HG03520 (cell line): ENCODE measurements at regions not wholly inside any gene's neighbourhood (a gene's known extent, or its start where the extent isn't known, plus 50 kb on each side); places are given as distances from the start of the nearest gene placed in this dataset.

ENCODE experiments used
- ATAC-seq: cut with Tn5 transposase; IDR thresholded peaks from one replicate; pipeline ENCODE4 v1.9.1; 2021; ENCODE audit warnings: mild to moderate bottlenecking, moderate library complexity; ENCODE audit not compliant: unreplicated experiment

DNA sequence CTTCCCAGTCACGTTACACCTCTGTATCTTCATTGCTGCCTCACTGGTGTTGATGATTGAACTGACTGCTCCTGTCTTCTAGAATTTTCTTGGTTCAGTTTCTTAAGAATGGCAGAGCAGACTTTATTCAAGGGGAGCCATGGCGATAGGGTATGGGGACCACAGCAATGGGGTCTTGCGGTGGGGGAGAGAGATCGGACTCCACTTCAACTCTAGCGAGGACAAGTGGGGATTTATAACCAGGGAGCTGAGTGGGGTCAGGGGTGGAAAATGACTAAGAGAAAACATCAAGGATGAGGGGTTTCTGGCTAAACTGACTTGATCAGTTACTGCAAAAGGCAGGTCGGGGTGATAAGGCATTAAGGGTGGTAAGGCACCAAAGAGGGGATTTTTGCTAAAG is 156.4 kb downstream of the CD83 start:
- ATAC-seq = no peak

DNA sequence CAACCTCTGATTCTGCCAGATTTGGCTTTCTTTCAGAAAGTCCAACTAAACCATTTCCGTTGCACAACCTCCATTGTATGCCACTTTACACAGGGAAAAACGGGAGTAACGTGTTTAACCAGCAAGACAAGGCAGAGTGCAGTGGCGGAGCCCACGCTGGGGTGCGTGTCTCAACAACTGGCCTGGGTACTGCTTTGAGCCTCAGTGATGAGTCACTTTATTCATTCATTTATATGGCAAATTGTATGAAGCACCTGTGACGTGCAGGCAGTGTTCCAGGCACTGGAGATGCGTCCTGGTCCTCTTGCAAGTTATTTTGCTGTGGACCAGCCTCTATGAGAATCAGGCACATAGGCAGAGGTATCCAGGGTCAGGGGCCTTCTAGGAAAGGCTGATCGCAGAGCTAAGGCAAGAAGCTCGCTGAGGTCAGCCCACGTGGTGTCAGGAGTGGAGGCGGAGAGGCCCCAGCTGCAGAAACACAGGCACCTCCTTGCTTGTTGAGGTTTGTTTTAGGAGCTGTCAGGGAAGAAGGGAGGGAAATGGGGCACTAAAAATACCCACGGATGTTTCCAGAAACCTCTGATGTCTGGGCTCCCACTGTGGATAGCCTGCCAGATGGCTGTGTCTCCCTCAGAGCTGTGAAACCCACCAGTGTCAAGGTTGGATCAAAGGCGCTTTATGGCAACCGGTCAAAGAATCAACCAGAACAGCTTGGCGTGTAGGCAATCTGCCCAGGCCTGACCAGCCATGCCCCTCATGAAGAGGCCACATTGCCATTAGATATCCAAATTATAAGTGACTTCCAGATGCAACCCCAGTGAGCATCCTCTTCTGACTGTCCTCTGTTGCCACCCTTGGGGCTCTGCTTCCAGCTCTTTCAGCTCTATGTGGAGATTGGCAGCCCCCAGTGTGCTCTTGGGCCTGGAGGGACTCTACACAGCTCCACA is 157.2 kb downstream of the CD83 start:
- no peak for ATAC-seq

DNA sequence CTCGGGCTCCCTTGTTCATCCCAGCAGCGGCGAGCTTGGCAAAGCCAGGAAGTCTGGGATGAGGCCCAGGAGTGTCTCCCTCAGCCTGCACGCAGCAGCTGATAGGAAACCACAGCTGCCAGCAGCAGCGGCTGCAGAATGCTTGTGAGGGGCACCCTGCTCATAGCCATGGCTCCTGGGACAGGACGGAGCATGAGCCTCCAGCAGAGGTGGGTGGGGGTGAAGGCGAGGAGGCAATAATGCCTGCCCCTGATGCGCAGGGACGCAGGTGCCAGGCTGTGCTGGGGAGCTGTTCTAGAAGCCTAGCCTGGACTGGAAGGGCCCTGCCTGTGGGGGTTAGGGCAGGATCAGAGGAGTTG is 157.9 kb downstream of the CD83 start:
- no peak for ATAC-seq

DNA sequence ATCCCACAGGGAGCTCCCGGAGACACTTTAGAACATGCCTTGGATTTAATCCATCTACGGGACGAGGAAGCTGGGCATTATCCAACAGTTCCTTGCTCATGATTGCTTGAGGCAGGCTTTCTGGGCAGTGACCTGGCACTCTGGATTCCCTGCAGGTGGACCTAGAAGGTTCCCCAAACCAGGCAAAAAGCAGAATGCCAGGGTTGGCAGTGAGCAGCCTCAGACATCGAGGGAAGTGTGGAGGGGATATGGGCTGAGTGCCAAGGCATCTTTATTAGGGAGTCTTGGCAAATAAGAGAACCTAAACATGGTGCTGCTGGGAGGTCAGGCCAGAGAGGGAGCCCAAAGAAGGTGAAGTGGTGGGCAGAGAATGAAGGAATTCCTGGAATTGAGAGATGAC is 158.5 kb downstream of the CD83 start:
- ATAC-seq = no peak

DNA sequence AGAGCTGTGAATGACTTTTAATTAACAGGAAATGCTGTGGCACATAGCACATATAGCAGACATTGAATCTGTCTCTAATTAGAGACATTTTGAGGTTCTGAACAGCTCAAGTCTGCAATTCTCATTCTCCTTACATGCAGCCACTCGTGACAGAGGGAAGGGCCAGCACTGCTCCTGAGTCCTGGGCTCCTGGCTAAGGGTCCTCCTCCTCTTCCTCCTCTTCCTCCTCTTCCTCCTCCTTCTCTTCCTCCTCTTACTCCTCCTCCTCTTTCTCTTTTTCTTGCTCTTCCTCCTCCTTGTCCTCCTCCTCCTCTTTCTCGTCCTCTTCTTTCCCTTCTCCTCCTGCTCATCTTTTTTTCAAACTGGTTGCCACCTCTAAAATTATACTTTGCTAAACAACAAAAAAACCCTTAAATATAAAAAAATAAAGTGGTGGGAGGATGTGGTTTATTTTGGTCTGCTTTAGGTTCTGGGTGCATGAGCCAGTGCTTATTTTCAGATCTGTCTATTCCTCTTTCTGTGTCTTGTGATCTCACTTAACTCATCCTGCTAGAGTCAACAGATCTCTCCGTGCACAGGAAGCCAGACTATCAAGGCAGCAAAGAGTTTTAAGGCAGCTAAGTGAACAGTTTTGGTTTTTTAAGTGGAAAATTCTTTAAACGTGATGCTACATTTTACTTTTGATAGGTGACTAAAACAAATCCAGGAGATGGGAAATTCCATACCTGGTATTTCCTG is 159.3 kb downstream of the CD83 start:
- ATAC-seq = peak; percentile 82

DNA sequence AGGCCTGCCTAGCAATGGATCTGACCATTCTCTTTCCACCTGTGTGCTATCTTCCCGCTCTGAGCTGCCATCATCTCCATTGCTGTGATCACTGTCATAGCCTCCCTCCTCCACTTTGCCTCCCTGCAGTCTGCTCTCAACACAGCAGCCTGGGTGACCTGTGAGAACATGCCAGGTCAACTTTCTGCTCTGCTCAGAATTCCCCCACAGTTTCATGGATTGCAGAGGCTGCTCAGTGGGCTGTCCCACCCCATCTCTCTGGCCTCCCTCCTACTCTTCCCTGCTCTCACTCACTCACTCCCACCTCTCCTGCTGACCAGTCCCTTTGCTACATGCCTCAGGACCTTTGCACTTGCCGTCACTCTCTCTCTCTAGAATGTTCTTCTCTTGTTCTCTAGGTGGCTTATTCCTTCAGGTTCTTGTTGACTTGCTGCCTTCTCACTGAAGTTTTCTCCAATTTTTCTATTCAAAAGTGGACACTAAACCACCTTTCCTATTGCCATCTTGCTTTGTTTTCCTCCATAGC is 159.9 kb downstream of the CD83 start:
- ATAC-seq = no peak

DNA sequence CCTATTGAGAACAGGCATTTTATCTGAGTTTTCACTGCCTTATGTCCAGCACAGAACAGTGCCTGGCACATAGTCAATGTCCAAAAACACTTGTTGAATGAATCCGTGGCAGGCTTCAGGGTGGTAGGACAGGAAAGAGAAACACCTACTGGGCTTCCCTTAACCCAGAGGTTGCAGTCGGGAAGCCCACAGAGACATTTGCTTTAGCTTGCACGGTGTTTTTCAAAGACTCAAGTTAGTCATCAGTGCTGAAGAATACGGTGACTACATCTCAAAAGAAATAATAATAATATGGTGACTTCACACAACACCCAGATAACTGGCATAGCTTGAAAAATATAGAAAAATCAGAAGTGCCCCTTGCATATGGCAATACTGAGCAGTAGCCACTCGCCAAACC is 160.4 kb downstream of the CD83 start:
- ATAC-seq = no peak

DNA sequence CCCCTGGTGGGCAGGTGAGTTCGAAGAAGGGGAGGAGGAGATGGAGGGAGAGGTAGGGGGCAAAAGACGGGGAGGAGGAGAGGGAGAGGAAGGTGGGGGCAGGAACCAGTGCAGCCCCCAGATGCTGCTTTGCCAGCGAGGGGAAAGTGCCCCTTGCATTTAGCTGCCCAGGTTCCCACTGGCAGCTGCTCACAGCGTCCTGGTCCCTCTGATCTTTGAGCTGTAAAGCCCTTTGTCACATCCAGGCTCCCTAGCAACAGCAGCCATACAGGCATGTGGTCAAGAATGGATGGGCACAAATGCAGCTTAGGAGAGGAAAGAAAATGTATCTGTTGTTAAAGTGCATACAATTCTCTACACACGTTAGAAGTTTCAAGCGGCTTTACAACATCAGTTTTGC is 160.9 kb downstream of the CD83 start:
- ATAC-seq = no peak

DNA sequence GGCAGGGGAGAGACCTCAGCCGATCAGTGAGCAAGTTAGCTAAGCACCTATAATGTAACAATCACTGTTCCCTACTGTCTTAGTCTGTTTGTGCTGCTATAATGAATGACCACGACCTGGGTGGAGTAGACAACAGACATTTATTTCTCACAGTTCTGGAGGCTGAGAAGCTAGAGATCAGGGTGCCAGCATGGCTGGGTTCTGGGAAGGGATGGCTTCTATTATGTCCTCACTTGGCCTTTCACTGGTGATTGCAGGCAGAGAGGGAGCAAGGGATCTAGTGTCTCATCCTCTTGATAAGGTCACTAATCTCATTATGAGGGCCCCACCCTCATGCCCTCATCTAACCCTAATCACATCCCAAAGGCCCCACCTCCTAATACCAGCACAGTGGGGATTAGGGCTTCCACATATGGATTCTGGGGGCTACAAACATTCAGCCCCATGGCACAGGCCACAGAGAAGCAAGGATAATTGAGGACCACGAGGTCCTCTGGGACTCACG is 162.5 kb downstream of the CD83 start:
- no peak for ATAC-seq

DNA sequence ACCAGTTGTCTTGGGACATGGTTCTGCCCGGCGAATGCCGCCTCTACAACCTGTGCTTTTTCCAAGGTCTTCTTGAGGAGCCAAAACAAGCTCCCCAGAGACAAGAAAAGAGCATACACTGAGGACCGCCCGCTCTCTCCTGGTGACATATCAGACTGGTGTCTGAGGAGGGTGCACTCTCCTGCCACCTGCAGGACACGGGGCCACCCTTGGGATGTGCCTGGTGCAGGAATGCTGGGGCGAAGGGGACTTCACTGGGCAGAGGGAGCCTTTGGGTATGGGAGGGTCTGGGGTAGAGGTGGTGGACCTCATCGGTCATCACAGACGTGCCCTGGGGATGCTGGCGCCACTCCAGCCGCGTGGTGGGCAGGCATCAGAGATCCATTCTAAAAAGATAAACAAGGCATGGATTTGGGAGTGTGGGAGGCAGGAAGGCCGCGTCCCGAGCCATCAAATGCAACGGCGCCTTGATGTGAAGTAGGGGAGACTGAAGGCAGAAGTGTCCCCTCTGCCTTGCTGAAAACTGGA is 163.3 kb downstream of the CD83 start:
- ATAC-seq = no peak

DNA sequence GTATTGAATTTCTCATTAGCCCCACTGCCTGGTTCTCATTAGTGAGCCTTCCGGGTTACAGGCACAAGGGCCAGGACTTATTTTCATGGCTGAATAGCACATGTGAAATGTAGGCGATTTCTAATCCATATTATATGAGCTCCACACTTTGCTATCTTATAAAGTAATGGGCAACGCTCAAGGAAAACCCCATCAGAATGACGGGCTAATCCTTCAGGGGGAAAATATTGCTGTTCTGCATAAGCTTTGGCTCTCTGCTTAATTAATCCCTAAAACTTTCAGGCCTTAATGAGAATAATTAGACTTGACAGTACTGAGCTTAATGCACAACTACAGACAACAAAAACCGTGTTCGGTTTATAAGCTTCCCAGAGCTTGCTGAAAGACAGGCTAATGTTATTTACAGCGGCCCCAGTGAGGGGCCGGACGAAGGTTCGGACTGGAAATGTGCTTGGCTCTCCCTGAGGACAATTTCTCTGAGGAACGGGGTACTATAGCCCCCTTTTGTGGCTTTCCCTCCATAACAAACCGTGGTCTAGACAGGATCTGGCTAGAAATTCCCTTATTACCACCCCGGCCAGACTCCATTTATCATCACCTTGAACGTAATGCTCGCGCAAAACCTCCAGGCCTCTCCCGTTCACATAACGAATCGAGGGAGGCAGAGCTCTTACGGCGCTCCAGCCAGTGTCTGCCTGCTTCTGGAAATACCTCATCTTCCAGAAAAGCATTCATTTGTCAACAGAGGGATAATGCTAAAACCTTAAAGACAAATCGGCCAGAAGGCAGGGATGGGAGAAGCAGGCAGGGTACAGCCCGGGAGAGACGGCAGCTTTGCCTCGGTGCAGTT is 164.5 kb downstream of the CD83 start:
- no peak for ATAC-seq

DNA sequence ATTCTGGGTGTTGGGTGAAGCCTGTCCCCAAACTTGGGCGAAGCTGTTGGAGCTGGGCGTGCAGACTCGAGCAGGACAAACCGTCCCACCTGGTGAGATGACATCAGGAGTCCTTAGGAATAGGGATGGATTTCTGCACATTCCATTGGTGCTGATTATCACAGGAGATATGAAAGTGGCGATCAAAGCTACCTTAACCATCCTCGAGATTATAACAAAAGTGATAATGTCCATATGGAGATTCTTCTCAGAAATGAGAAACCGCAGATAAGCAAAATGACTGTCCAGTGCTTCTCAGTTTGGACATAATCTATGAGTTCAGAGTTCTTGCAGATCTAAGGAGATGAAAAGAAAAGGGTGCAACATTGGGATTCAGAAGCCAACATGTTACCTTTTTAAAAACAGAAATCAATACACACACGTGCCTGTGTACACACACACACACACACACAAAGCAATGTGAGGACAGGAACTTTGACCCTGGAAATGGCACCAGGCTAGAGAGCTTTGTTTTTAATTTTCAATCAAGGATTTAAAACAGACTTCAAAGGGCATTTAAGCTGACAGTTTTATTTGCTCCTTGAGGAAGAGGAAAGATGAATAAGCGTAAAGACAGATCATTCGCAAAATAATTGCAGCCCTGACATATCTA is 165.4 kb downstream of the CD83 start:
- ATAC-seq = no peak

DNA sequence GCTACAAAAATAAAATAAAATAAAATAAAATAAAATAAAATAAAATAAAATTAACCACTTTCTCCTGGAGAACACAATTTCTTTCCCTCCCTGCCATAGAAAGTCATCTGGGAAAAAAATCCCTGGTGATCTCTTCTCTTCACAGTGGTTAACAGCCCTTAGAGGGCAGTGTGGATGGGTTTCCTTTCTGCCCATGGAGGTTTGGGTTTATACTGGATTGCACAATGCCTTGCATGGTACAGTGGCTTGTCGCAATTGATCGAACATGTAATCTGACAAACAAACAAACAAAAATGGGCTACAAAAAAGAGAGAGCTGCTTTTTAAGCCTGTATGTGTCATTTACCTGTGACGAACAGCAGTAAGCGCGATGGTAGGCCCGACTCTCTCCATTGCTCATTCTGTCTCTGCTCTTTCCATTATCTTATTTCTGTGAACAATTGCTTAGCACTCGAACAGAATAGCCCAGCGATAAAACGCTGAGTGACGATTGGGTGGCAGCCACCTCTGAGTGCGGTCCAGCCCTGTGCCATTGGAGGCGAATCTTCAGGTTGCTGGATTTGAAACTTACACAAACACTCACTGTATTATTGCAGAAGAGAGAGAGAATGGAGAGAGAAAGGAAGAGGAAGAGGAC is 166.1 kb downstream of the CD83 start:
- ATAC-seq = no peak

DNA sequence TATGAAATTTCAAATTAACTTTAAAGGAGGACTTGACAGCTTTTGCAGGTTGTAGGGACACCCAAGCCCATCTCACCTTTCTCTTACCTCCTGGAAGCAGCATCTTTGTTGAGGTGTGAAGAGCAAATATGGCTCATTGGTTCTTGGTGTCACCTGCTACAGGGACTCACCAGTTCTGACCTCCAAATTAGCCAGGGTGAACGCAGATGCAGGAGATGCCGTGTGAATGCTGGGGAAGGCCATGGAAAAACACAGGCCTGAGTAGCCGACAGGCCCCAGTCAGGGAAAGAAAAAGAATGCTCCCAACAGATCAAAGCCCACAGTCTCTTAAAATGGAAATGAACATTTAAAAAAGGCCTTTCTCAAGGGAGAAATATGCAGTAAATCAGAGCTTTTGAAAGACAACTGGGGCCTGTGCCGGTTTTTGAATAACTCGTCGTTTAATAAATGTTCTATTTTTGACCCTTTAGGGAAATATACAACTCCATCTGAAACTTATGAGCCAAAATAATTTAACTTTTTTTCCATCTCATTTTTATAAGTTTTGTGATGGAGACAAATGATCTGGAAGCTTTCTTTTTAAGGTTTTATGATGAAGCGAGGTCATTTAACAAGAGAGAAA is 167.5 kb downstream of the CD83 start:
- no peak for ATAC-seq

DNA sequence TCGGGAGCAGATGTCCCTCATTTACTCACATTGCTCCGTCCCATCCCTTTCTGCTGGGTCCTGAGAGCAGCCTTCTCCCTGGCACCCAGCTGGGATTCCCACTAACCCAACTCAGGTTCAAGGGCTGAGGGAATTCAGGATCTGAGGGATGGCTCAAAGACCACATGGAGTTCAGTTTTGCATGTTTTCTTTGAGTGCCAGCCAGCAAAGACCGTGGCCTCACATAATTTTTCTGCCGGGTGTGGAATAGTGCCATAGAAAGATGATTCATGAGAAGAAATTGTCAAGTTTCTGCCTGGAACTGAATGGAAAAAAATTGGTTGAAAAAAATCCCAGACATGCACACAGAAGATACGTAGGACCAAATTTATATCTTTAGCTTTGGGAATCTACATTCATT is 168.6 kb downstream of the CD83 start:
- ATAC-seq = no peak

DNA sequence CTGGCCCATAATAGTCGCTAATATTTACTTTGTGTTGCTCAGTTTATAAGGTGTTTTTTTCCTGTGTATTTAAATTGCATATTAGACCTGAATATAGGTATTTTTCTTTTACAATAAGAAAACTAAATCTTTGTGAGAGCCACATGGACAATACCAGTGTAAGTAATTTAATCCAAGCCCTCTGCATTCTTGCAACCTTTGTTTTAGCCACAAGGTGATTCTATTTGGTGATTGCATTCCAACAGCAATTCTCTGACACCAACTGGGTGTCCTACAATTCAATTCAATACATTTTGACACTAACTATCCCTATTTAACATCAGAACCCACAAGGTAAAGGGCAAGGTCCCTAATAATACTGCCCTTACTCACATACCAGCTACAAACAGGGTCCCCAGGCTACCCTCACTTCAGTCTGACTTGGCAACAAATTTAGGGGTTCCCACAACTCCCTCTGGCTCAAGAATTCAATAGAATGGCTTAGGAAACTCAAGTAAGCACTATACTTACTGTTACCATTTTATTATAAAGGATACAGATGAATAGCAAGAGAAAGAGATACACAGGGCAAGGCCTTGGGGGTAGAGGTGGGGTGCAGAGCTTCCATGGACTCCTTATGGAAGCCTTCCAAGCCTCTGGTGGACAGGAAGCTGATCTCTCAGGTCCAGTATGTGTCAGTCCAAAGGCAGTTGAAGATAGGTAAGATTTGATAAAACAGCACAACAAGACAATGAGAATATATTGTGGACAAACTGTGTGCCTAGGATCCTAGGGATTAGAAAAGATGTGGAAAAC is 169.3 kb downstream of the CD83 start:
- ATAC-seq = no peak

DNA sequence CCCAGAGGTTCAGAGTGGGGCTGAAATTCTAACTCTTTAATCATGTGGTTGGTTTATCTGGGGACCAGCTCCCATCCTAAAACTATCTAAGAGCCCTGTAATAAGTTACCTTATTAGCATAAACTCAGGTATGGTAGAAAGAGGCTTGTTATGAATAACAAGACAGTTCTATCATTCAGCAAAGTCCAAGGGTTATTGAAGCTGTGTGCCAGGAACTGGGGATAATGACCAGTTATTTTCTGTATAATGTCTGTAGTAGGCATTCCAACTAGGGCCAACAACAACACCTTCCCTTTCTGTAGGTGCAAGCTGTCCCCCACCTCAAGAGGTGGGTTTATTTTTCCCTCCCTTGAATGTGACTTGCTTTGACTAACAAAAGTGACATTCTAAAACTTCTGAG is 170.1 kb downstream of the CD83 start:
- no peak for ATAC-seq

DNA sequence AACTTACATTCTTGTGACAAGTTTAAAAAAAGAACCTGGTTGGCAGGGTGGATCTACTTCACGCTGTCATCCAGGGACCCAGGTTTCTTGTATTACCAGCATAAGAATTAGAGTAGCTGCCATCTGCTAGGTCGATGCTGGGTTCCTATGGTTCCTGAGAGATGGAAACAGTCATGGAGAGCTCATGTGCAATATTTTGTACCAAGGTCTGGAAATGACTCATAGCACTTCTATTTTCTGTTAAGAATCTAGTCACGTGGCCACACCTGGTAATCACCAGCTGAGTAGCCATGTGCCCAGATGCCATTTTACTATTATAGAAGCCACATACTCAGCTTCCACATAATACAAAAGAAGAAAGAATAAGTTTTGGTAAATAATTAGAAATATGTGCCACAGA is 171.3 kb downstream of the CD83 start:
- no peak for ATAC-seq
